Activated B cell treated with CpG ODN at 0.5 μM for 24 hours (primary cell): ENCODE measurements at regions not wholly inside any gene's neighbourhood (a gene's known extent, or its start where the extent isn't known, plus 50 kb on each side); places are given as distances from the start of the nearest gene placed in this dataset.

Experiments
- ATAC-seq: fragments of 200-7000 bp; cut with Tn5 transposase; one replicate; pipeline ENCODE4 v1.10.0; 2021; ENCODE audit warnings: low read depth, mild to moderate bottlenecking, moderate library complexity
- CTCF ChIA-PET: fragments of 350-600 bp; sonication (Branson Sonifier 250); formaldehyde crosslinking; loops from one replicate; lab custom pipeline; 2021; ENCODE audit warnings: antibody characterized with exemption; lab: Charles Lee
- POLR2A ChIA-PET: fragments of 350-600 bp; sonication (Branson Sonifier 250); formaldehyde crosslinking; loops from one replicate; lab custom pipeline; 2021; ENCODE audit warnings: antibody characterized with exemption; lab: Charles Lee
- DNase-seq: peaks from one replicate; pipeline ENCODE4 v3.0.0; 2022
- H3K27ac Mint-ChIP-seq: one replicate; pipeline ENCODE4 v1.8.0; 2020; ENCODE audit warnings: mixed read lengths
- H3K27me3 Mint-ChIP-seq: one replicate; pipeline ENCODE4 v1.8.0; 2021; ENCODE audit warnings: mixed read lengths
- H3K36me3 Mint-ChIP-seq: one replicate; pipeline ENCODE4 v1.8.0; 2021; ENCODE audit warnings: low read depth, mixed read lengths
- H3K4me1 Mint-ChIP-seq: one replicate; pipeline ENCODE4 v1.8.0; 2021; ENCODE audit warnings: mixed read lengths
- H3K4me3 Mint-ChIP-seq: one replicate; pipeline ENCODE4 v1.8.0; 2020; ENCODE audit warnings: mild to moderate bottlenecking, mixed read lengths
- H3K9me3 Mint-ChIP-seq: one replicate; pipeline ENCODE4 v1.8.0; 2020; ENCODE audit warnings: mixed read lengths
- intact Hi-C: fragments of 100-400 bp; cut with micrococcal nuclease; formaldehyde crosslinking; loops from one replicate; pipeline ENCODE4 v1.15.1; 2024
- TF ChIP-seq, protein P1 (sequence below): fragments of 200-600 bp; IDR thresholded peaks from one replicate; pipeline ENCODE4 v1.8.0; 2022; ENCODE audit warnings: antibody characterized with exemption, mild to moderate bottlenecking

DNA sequence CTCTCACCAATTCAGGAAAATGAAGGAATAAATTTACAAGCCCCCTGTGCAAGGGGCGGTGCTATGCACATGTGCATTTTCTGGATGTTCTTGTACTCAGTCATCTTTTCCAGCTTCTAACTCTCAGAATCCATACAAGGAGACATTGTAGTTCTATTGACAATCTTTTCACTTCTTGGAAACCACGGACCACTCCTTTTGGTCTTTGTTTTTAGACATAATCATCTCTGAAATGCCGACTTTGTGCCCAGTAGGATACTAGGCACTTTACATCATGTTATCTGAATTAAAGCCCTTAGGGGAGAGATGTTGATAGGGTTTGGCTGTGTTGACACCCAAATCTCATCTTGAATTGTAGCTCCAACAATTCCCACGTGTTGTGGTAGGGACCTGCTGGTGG is 322.6 kb upstream of the WWC1 start:
- Mint-ChIP-seq H3K36me3 (no peaks in the 10 kb centered on the region), H3K4me3 (no peak overlapping the region), H3K27me3 (no peaks in the 10 kb centered on the region), H3K4me1 (no peaks in the 10 kb centered on the region), H3K9me3 (no peaks in the 10 kb centered on the region), H3K27ac (no peak overlapping the region)
- ChIA-PET POLR2A (no interaction called here), CTCF (no interaction called here)
- no peak for DNase-seq
- intact Hi-C loops: no loop called here
- ATAC-seq: no peak
- TF ChIP-seq, protein P1, sequence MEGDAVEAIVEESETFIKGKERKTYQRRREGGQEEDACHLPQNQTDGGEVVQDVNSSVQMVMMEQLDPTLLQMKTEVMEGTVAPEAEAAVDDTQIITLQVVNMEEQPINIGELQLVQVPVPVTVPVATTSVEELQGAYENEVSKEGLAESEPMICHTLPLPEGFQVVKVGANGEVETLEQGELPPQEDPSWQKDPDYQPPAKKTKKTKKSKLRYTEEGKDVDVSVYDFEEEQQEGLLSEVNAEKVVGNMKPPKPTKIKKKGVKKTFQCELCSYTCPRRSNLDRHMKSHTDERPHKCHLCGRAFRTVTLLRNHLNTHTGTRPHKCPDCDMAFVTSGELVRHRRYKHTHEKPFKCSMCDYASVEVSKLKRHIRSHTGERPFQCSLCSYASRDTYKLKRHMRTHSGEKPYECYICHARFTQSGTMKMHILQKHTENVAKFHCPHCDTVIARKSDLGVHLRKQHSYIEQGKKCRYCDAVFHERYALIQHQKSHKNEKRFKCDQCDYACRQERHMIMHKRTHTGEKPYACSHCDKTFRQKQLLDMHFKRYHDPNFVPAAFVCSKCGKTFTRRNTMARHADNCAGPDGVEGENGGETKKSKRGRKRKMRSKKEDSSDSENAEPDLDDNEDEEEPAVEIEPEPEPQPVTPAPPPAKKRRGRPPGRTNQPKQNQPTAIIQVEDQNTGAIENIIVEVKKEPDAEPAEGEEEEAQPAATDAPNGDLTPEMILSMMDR: no peak

DNA sequence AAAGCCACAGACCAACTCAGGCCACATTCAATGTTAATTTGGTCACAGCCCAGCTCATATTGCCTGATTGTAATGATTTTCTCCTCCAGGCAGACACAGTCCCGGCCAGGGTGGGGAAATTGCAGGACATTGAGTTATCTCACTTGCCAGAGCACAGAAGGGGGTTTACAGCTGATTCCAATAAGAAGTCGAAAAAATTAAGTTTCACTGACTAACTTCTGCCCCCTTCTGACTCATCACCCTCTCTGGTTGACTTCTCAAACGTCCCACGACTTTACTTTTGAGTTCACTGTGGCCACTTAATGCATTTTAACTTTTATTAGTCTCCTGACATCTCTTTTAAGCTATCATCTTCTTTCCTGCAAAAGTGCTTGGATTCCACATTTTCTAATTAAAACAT is 321.4 kb upstream of the WWC1 start:
- ChIA-PET POLR2A (no interaction called here), CTCF (no interaction called here)
- Mint-ChIP-seq H3K9me3 (no peaks in the 10 kb centered on the region), H3K36me3 (no peaks in the 10 kb centered on the region), H3K4me1 (no peaks in the 10 kb centered on the region), H3K27me3 (no peaks in the 10 kb centered on the region), H3K27ac (no peak overlapping the region), H3K4me3 (no peak overlapping the region)
- ATAC-seq (no peak), DNase-seq (no peak)
- intact Hi-C loops: no loop called here
- TF ChIP-seq, protein P1: no peak

DNA sequence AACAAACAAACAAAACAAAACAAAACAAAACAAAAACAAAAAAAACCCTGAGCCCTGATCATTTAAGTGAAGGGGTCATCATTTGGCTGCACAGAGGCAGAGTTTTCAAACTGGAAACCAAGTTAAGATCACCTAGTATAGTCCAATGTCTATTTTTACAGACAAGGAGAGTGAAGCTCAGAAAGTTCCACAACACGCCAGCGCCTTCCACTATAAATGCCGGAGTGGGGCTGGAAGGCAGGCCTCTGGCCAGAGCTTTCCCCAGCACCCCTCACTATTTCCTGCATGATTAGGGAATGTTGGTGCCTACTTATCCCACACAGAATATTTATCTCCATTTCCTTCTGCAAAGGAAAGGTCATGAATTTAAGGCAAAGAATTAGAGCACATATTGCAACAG is 319.7 kb upstream of the WWC1 start:
- TF ChIP-seq, protein P1: no peak
- DNase-seq (no peak), ATAC-seq (no peak)
- no peak overlapping the region for H3K27ac Mint-ChIP-seq
- no peak overlapping the region for H3K4me3 Mint-ChIP-seq
- H3K4me1 Mint-ChIP-seq: no peaks in the 10 kb centered on the region
- H3K9me3 Mint-ChIP-seq: no peaks in the 10 kb centered on the region
- intact Hi-C loops: no loop called here
- POLR2A ChIA-PET: no interaction called here
- CTCF ChIA-PET: no interaction called here
- no peaks in the 10 kb centered on the region for H3K27me3 Mint-ChIP-seq
- H3K36me3 Mint-ChIP-seq: no peaks in the 10 kb centered on the region

DNA sequence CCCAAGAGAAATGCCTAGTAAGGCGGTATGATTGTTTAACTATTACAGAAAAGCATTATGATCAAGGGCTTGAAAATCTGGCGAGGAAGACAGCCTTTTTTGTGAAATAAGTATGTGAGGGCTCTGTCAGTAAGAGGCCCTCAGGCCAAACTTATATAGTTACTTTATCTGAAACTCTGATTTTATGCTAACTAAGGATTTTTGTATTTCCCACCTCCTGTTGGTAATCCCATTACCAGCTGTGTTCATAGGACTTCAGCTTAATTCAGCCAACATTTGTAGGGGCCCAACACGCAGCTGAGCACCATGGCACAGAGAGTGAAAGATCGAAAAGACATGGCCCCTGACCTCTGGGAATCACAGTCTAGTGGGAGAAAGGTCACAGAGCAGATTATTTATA is 318.3 kb upstream of the WWC1 start:
- ChIA-PET POLR2A (no interaction called here), CTCF (no interaction called here)
- Mint-ChIP-seq H3K27me3 (no peaks in the 10 kb centered on the region), H3K4me1 (no peaks in the 10 kb centered on the region), H3K27ac (no peak overlapping the region), H3K4me3 (no peak overlapping the region), H3K36me3 (no peaks in the 10 kb centered on the region), H3K9me3 (no peaks in the 10 kb centered on the region)
- intact Hi-C loops: no loop called here
- no peak for DNase-seq
- ATAC-seq: no peak
- TF ChIP-seq, protein P1: no peak

- H3K36me3 Mint-ChIP-seq: no peaks in the 10 kb centered on the region
- DNase-seq: no peak
- TF ChIP-seq, protein P1: no peak
- intact Hi-C loops: no loop called here
- H3K9me3 Mint-ChIP-seq: no peaks in the 10 kb centered on the region
- H3K27me3 Mint-ChIP-seq: no peaks in the 10 kb centered on the region
- H3K4me3 Mint-ChIP-seq: no peak overlapping the region
- no peak overlapping the region for H3K27ac Mint-ChIP-seq
- no peaks in the 10 kb centered on the region for H3K4me1 Mint-ChIP-seq
- ChIA-PET CTCF (no interaction called here), POLR2A (no interaction called here)
- no peak for ATAC-seq
Measured at GRCh38 chr5:167984951-167985350, 306.5 kb upstream of the WWC1 start.
